IgD-negative memory B cell (primary cell): ENCODE measurements at regions not wholly inside any gene's neighbourhood (a gene's known extent, or its start where the extent isn't known, plus 50 kb on each side); places are given as distances from the start of the nearest gene placed in this dataset.
"Not testable (repeated sequence)": the region's sequence is repeated elsewhere in the genome, so short reads cannot be mapped to it uniquely, and the experiment has no call there.

Experiments
- H3K27ac Mint-ChIP-seq, 3 donors: one replicate each; pipeline ENCODE4 v1.8.0; 2020 to 2022; ENCODE audit warnings: mild to moderate bottlenecking in 3 of 3, mixed read lengths in 3 of 3, moderate library complexity in 1 of 3
- H3K27me3 Mint-ChIP-seq: one replicate; pipeline ENCODE4 v1.8.0; 2021; ENCODE audit warnings: mixed read lengths
- H3K36me3 Mint-ChIP-seq: one replicate; pipeline ENCODE4 v1.8.0; 2020; ENCODE audit warnings: mild to moderate bottlenecking, mixed read lengths
- H3K4me1 Mint-ChIP-seq, 3 donors: one replicate each; pipeline ENCODE4 v1.8.0; 2020 to 2022; ENCODE audit warnings: mixed read lengths in 3 of 3, mild to moderate bottlenecking in 1 of 3
- H3K4me3 Mint-ChIP-seq, 4 donors: one replicate each; pipeline ENCODE4 v1.8.0; 2020 to 2022; ENCODE audit warnings: mild to moderate bottlenecking in 4 of 4, mixed read lengths in 4 of 4, moderate library complexity in 3 of 4
- H3K9me3 Mint-ChIP-seq, 3 donors: one replicate each; pipeline ENCODE4 v1.8.0; 2020 to 2021; ENCODE audit warnings: mixed read lengths in 3 of 3, mild to moderate bottlenecking in 1 of 3

- H3K36me3 Mint-ChIP-seq, result peaks cover 6% of the 10 kb centered on the region
- H3K9me3 Mint-ChIP-seq, result no peaks in the 10 kb centered on the region
- H3K27me3 Mint-ChIP-seq, result peaks cover 7% of the 10 kb centered on the region
- H3K27ac Mint-ChIP-seq, result no peak overlapping the region
- H3K4me3 Mint-ChIP-seq, result no peak overlapping the region
- peaks cover 0 to 3% (median 0%) of the 10 kb centered on the region in 3 donors for H3K4me1 Mint-ChIP-seq
Observed at GRCh38 chr1:218926631-218927030, 247.0 kb upstream of the LYPLAL1 start.

- peaks cover under 1 to 3% (median 1%) of the 10 kb centered on the region in 3 donors for H3K9me3 Mint-ChIP-seq
- peaks cover 7% of the 10 kb centered on the region for H3K27me3 Mint-ChIP-seq
- no peaks in the 10 kb centered on the region for H3K36me3 Mint-ChIP-seq
- H3K4me1 Mint-ChIP-seq, result peaks cover 0 to 3% (median 0%) of the 10 kb centered on the region in 3 donors
- no peak overlapping the region for H3K4me3 Mint-ChIP-seq
- H3K27ac Mint-ChIP-seq, result no peak overlapping the region
Observed at GRCh38 chr1:218930000-218930399, 243.7 kb upstream of the LYPLAL1 start.

DNA sequence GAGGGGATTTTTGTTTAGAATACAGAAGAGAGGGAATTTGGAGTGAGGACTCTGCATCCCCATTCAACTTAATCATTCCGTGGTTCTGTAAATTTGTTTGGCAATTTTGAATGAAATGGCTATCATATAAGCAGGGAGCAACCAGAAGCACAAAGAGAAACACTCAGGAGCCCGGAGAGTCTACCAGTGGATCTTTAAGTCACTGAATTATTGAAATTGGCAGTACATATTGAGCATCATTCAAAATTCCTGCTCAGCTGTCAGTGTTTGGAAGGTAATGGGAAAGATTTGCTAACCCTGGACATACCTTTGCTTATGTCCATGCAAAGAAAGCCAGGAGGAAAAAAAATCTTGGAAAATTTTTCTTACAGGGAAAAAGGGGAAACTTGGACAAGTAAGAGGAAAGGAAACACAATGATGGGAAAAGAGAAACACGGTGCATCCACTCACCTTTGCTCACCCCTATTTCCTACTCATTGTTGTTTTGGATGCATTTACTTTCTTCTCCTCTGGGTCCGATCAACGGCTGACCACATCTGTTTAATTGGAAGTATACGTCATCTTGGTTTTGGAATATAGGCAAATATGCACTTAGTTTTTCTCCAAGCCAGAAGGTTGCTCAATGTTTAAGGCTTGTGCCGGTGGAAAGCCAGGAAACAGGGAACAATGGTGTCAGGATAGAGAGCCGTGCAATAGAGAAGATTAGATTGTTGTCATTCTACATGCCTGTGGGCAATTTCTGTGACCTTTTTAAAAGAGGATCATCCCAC lies 243.0 kb upstream of the LYPLAL1 start:
- Mint-ChIP-seq H3K9me3 (peaks cover 3 to 8% (median 5%) of the 10 kb centered on the region in 3 donors), H3K36me3 (peaks cover 3% of the 10 kb centered on the region), H3K27me3 (peaks cover 8% of the 10 kb centered on the region)

GRCh38 chr1:218931324-218931723 lies 242.4 kb upstream of the LYPLAL1 start:
- peaks cover 4% of the 10 kb centered on the region for H3K36me3 Mint-ChIP-seq
- H3K27ac Mint-ChIP-seq, result no peak overlapping the region
- peaks cover 0 to 3% (median 0%) of the 10 kb centered on the region in 3 donors for H3K4me1 Mint-ChIP-seq
- no peak overlapping the region for H3K4me3 Mint-ChIP-seq
- H3K27me3 Mint-ChIP-seq, result peaks cover 8% of the 10 kb centered on the region
- H3K9me3 Mint-ChIP-seq, result peaks cover 3 to 15% (median 10%) of the 10 kb centered on the region in 3 donors

More for the DNA sequence above, 243.0 kb upstream of the LYPLAL1 start:
- Mint-ChIP-seq H3K4me1 (peaks cover 0 to 3% (median 0%) of the 10 kb centered on the region in 3 donors), H3K4me3 (no peak overlapping the region), H3K27ac (no peak overlapping the region)

GRCh38 chr1:218933513-218933912 lies 240.2 kb upstream of the LYPLAL1 start:
- H3K27ac Mint-ChIP-seq, result no peak overlapping the region

DNA sequence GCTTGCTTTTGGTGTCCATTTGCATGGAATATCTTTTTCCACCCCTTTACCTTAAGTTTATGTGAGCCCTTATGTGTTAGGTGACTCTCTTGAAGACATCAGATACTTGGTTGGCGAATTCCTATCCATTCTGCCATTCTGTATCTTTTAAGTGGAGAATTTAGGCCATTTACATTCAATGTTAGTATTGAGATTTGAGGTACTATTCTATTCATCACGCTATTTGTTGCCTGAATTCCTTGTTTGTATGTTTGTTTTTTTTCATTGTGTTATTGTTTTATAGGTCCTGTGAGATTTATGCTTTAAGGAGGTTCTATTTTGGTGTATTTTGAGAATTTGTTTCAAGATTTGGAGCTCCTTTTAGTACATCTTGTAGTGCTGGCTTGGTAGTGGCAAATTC lies 238.3 kb upstream of the LYPLAL1 start:
- H3K4me1 Mint-ChIP-seq, H3K27ac Mint-ChIP-seq, H3K27me3 Mint-ChIP-seq, H3K4me3 Mint-ChIP-seq, H3K36me3 Mint-ChIP-seq: not testable (repeated sequence)
- peaks cover 3 to 20% (median 14%) of the 10 kb centered on the region in 3 donors for H3K9me3 Mint-ChIP-seq

More at GRCh38 chr1:218933513-218933912, 240.2 kb upstream of the LYPLAL1 start:
- peaks cover 3 to 20% (median 10%) of the 10 kb centered on the region in 3 donors for H3K9me3 Mint-ChIP-seq
- peaks cover 4% of the 10 kb centered on the region for H3K36me3 Mint-ChIP-seq
- H3K4me3 Mint-ChIP-seq, result no peak overlapping the region
- peaks cover 8% of the 10 kb centered on the region for H3K27me3 Mint-ChIP-seq
- H3K4me1 Mint-ChIP-seq, result peaks cover 0 to 3% (median 0%) of the 10 kb centered on the region in 3 donors

- no peak overlapping the region for H3K27ac Mint-ChIP-seq
- H3K36me3 Mint-ChIP-seq, result peaks cover 6% of the 10 kb centered on the region
- peaks cover 5% of the 10 kb centered on the region for H3K27me3 Mint-ChIP-seq
- H3K4me3 Mint-ChIP-seq, result no peak overlapping the region
- no peaks in the 10 kb centered on the region for H3K4me1 Mint-ChIP-seq
- peaks cover 3 to 28% (median 17%) of the 10 kb centered on the region in 3 donors for H3K9me3 Mint-ChIP-seq
Observed at GRCh38 chr1:218938259-218938658, 235.4 kb upstream of the LYPLAL1 start.

GRCh38 chr1:218939095-218939494 lies 234.6 kb upstream of the LYPLAL1 start:
- no peak overlapping the region for H3K4me3 Mint-ChIP-seq
- H3K36me3 Mint-ChIP-seq, result peaks cover 6% of the 10 kb centered on the region
- H3K27ac Mint-ChIP-seq, result no peak overlapping the region
- H3K9me3 Mint-ChIP-seq, result peaks cover 0 to 28% (median 17%) of the 10 kb centered on the region in 3 donors
- H3K4me1 Mint-ChIP-seq, result no peaks in the 10 kb centered on the region
- H3K27me3 Mint-ChIP-seq, result peaks cover 5% of the 10 kb centered on the region

DNA sequence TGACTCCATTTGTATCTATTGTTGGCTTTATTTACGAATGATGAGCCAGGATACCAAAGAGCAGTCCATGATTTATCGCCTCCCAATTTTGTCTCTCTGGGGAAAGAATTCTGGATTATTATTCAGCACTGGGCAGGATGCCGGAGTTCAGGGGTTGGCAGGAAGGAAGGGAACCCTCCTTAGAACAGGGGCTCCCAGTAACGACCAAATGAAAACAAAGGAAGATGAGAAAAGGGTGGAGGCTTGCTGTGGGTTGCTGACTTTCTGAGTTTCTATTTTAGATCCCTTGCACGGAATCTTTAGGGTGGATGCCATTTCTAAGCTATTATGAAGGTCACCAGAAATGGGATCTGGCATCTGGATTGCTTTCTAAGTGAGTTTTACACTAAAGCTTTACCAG lies 231.2 kb upstream of the LYPLAL1 start:
- H3K4me3 Mint-ChIP-seq, result no peak overlapping the region
- H3K36me3 Mint-ChIP-seq, result peaks cover 2% of the 10 kb centered on the region
- H3K27ac Mint-ChIP-seq, result no peak overlapping the region
- peaks cover 3% of the 10 kb centered on the region for H3K27me3 Mint-ChIP-seq
- no peaks in the 10 kb centered on the region for H3K4me1 Mint-ChIP-seq
- H3K9me3 Mint-ChIP-seq, result peaks cover 0 to 8% (median 7%) of the 10 kb centered on the region in 3 donors

DNA sequence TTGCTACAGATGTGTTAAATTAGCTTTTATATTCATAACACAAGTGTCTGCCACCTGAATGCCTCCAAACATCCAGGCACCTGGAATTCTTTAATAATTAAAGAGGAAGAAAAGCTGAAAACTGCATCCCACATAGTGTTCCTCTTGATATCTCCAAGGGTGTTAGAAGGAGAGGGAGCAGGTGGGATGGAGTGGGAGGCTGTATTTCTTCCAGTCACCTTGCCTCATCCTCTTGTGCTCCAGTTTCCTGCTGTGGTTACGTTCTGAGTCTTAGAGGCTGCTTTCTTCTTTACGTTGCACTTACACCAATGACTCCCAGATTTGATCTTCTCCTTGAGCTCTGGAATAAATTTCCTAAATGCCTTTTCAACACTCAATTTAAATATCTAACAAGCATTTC lies 230.3 kb upstream of the LYPLAL1 start:
- H3K27ac Mint-ChIP-seq, result no peak overlapping the region
- H3K36me3 Mint-ChIP-seq, result peaks cover 5% of the 10 kb centered on the region
- H3K4me3 Mint-ChIP-seq, result no peak overlapping the region
- H3K9me3 Mint-ChIP-seq, result peaks cover 2 to 10% (median 7%) of the 10 kb centered on the region in 3 donors
- H3K27me3 Mint-ChIP-seq, result peaks cover 3% of the 10 kb centered on the region
- H3K4me1 Mint-ChIP-seq, result no peaks in the 10 kb centered on the region

DNA sequence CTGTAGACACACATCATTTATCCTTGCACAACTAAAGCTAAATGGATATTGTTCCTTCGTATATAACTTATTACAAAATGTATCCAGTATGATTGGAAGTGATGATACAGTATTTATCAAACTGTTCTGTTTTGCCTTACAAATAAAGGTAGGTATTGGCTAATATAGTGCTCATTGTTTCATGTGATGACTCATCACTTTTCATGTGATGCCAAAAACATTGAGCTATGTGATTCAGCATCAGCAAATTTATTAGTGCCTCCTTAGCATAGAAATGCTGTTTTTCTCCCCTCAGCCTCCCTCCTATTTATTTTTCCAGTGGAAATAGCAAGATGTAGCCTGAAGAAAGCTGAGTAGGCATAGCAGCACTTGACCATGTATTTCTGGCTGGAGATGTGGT lies 228.6 kb upstream of the LYPLAL1 start:
- no peaks in the 10 kb centered on the region for H3K4me1 Mint-ChIP-seq
- H3K36me3 Mint-ChIP-seq, result peaks cover 2% of the 10 kb centered on the region
- H3K9me3 Mint-ChIP-seq, result peaks cover 2 to 7% (median 7%) of the 10 kb centered on the region in 3 donors
- H3K4me3 Mint-ChIP-seq, result no peak overlapping the region
- no peaks in the 10 kb centered on the region for H3K27me3 Mint-ChIP-seq
- H3K27ac Mint-ChIP-seq, result no peak overlapping the region

DNA sequence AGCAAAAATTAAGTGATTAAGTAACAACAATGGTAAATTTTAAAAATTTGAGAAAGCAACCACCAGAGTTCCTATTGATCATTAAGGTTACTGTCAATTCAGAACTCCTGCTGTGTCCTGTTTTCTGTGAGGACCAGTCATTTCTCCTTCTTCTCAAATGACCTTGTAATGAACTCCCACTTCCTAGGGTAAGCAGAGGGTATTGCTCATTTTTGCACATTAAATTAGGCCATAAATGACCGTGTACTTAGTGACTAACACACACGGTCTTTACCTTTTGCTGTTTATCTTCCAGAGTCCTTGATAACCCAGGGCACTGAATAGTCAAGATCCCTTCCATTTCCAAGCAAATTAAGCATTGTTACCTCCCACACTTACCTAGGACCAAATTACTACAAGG lies 227.5 kb upstream of the LYPLAL1 start:
- no peaks in the 10 kb centered on the region for H3K27me3 Mint-ChIP-seq
- H3K36me3 Mint-ChIP-seq, result peaks cover 2% of the 10 kb centered on the region
- H3K27ac Mint-ChIP-seq, result no peak overlapping the region
- H3K4me1 Mint-ChIP-seq, result no peaks in the 10 kb centered on the region
- peaks cover 2 to 5% (median 4%) of the 10 kb centered on the region in 3 donors for H3K9me3 Mint-ChIP-seq
- H3K4me3 Mint-ChIP-seq, result no peak overlapping the region

GRCh38 chr1:218948446-218948845 lies 225.2 kb upstream of the LYPLAL1 start:
- Mint-ChIP-seq H3K36me3 (peaks cover 2% of the 10 kb centered on the region), H3K4me3 (no peak overlapping the region), H3K27ac (no peak overlapping the region), H3K9me3 (peaks cover 0 to 4% (median 2%) of the 10 kb centered on the region in 3 donors), H3K4me1 (peaks cover 0 to 3% (median 0%) of the 10 kb centered on the region in 3 donors), H3K27me3 (peaks cover 1% of the 10 kb centered on the region)

GRCh38 chr1:218953386-218953785 lies 220.3 kb upstream of the LYPLAL1 start:
- Mint-ChIP-seq H3K4me1 (peaks cover 0 to 4% (median 0%) of the 10 kb centered on the region in 3 donors), H3K9me3 (no peaks in the 10 kb centered on the region), H3K4me3 (no peak overlapping the region), H3K27ac (no peak overlapping the region), H3K27me3 (peaks cover 1% of the 10 kb centered on the region), H3K36me3 (peaks cover 2% of the 10 kb centered on the region)

DNA sequence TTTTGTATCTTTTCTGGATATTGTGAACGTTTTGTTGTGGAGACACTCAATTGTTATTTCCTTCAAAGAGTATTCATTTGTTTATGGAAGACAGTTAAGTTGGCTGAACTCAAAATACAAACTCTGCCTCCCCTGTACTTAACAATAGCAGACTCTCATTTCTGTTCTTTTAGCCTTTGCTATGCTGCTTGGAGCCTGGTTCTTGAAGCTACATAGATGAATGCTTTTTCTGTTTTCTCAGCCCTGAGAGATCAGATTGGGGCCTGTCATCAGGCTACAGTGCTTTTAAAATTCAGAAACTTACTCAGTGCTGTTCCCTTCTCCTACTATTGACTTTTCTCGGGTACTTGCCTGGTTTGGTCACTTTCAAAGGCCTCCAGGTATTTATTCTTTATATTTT lies 215.7 kb upstream of the LYPLAL1 start:
- Mint-ChIP-seq H3K27me3 (peaks cover 1% of the 10 kb centered on the region), H3K4me1 (peaks cover 0 to 2% (median 0%) of the 10 kb centered on the region in 3 donors), H3K4me3 (no peak overlapping the region), H3K27ac (no peak overlapping the region), H3K9me3 (no peaks in the 10 kb centered on the region), H3K36me3 (peaks cover 2% of the 10 kb centered on the region)

GRCh38 chr1:218959784-218960183 lies 213.9 kb upstream of the LYPLAL1 start:
- Mint-ChIP-seq H3K27ac (no peak overlapping the region), H3K36me3 (peaks cover 2% of the 10 kb centered on the region), H3K4me1 (no peaks in the 10 kb centered on the region), H3K27me3 (no peaks in the 10 kb centered on the region), H3K4me3 (no peak overlapping the region), H3K9me3 (no peaks in the 10 kb centered on the region)
